Activated CD4-positive, alpha-beta T cell treated with anti-CD3 and anti-CD28 coated beads, Interleukin-2, amount 50 U/mL, for 48 hours (primary cell): ENCODE measurements at regions not wholly inside any gene's neighbourhood (a gene's known extent, or its start where the extent isn't known, plus 50 kb on each side); places are given as distances from the start of the nearest gene placed in this dataset.

Source experiments
- DNase-seq, 2 experiments: peaks; one replicate each; pipeline ENCODE4 v3.0.0-alpha.2; 2020

GRCh38 chr13:73133531-73133930 is 74.7 kb downstream of the KLF5 start:
- no peak for DNase-seq

- DNase-seq, result no peak
Observed at GRCh38 chr13:73131247-73131646, 72.4 kb downstream of the KLF5 start.

GRCh38 chr13:73129023-73129422 is 70.2 kb downstream of the KLF5 start:
- DNase-seq, result no peak
